Aorta (tissue), 5 donors: ENCODE measurements at regions not wholly inside any gene's neighbourhood (a gene's known extent, or its start where the extent isn't known, plus 50 kb on each side); places are given as distances from the start of the nearest gene placed in this dataset.
"Not testable (repeated sequence)": the region's sequence is repeated elsewhere in the genome, so short reads cannot be mapped to it uniquely, and the experiment has no call there.

Experiments
- ATAC-seq: fragments of 200-7000 bp; cut with Tn5 transposase; one replicate; pipeline ENCODE4 v1.9.1; 2022; ENCODE audit warnings: moderate library complexity; ENCODE audit not compliant: low FRiP score
- DNase-seq, 2 donors: peaks; one replicate each; pipeline ENCODE4 v3.0.0-alpha.2; 2020
- H3K27ac ChIP-seq, 2 donors: one replicate each; pipeline ENCODE4 v1.5.1; 2013; ENCODE audit warnings: low read length in 2 of 2, mild to moderate bottlenecking in 2 of 2, moderate library complexity in 2 of 2, control low read depth in 1 of 2, inconsistent platforms in 1 of 2, low read depth in 1 of 2
- H3K27me3 ChIP-seq, 2 donors: one replicate each; pipeline ENCODE4 v1.6.1; 2013; ENCODE audit warnings: control low read depth in 1 of 2, low read length in 1 of 2, mild to moderate bottlenecking in 1 of 2, moderate library complexity in 1 of 2; ENCODE audit not compliant: insufficient read depth in 2 of 2, control insufficient read depth in 1 of 2
- H3K36me3 ChIP-seq, 2 donors: one replicate each; pipeline ENCODE4 v1.6.1; 2013; ENCODE audit warnings: control low read depth in 1 of 2, low read length in 1 of 2, mild to moderate bottlenecking in 1 of 2; ENCODE audit not compliant: insufficient read depth in 2 of 2, control insufficient read depth in 1 of 2
- H3K4me1 ChIP-seq, 2 donors: one replicate each; pipeline ENCODE4 v1.6.1; 2013; ENCODE audit warnings: low read length in 2 of 2, control low read depth in 1 of 2, mild to moderate bottlenecking in 1 of 2, moderate library complexity in 1 of 2; ENCODE audit not compliant: insufficient read depth in 2 of 2, control insufficient read depth in 1 of 2
- H3K4me3 ChIP-seq, 2 donors: one replicate each; pipeline ENCODE4 v1.5.1; 2013; ENCODE audit warnings: low read length in 2 of 2, control low read depth in 1 of 2, mild to moderate bottlenecking in 1 of 2
- H3K9me3 ChIP-seq: one replicate; pipeline ENCODE4 v1.6.1; 2013; ENCODE audit warnings: mild to moderate bottlenecking, low read length; ENCODE audit not compliant: control insufficient read depth
- WGBS, 2 donors: extraction: QIAGEN DNeasy Blood & Tissue Kit; methylation state at CpG; one replicate each; pipeline ENCODE4 v1.1.7; 2013; 5-methylcytosine and 5-hydroxymethylcytosine counted together
- intact Hi-C, 2 donors: fragments of 100-400 bp; cut with DNase I; formaldehyde crosslinking; loops; one replicate each; pipeline versions ENCODE4 v1.14.2 to v1.15.0; 2022
- donor health status: healthy with polysubstance abuse.
- donor health status: Bipolar disorder and iron deficiency.
- donor health status: DM: no; HTN: no; CAD: no.
- donor health status: DM: no; HTN: no; CAD: no.
- donor health status: DM: yes; HTN: yes; CAD: no.

DNA sequence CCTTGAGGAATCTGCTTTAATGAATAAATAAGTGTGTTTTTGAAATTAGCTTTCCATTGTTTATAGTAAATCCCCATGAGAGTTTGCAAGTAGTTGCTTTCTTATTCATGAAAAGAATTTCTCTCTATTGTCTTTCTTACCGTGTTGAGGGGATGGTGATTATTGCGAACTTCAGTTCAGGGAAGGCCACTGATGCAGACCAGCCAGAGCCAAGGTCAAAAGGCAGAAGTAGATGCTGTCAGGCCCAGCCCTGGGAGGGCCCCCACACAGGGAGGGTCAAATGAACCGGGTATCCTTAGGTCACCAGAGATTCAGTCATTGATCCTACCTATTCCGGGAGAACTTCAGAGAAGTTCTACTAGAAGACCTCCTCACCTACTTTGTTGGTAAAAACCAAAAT is 185.9 kb downstream of the NUFIP1 start:
- Histone ChIP-seq H3K9me3 (no peaks in the 10 kb centered on the region), H3K36me3 (no peaks in the 10 kb centered on the region), H3K4me3 (no peak overlapping the region), H3K4me1 (no peaks in the 10 kb centered on the region), H3K27ac (no peak overlapping the region), H3K27me3 (no peaks in the 10 kb centered on the region)
- ATAC-seq (no peak), DNase-seq (no peak)
- WGBS, 2 donors, result 96% methylated on average over 4 of the region's 4 CpGs
- intact Hi-C loops, result no loop called here

DNA sequence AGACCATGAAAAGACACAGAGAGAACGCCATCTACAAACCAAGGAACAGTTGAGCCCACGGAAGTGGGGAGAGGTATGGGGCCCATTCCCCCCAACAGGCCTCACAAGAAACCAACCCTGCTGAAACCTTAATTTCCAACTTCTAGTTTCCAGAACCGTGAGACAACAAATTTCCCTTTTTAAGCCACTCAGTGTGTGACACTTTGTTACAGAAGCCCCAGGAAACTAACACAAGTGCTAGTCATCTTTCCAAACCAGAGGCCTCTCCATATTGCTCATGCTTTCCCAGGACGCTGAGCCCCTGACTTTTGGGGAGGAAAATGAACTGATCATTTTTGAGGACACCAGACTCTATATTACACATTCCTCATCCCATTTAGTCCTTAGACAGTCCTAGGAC is 186.8 kb downstream of the NUFIP1 start:
- Histone ChIP-seq H3K9me3 (no peaks in the 10 kb centered on the region), H3K4me3 (no peak overlapping the region), H3K27ac (no peak overlapping the region), H3K36me3 (no peaks in the 10 kb centered on the region), H3K27me3 (no peaks in the 10 kb centered on the region), H3K4me1 (peaks cover 0 to under 1% of the 10 kb centered on the region in 2 donors)
- 97% methylated on average over 4 of the region's 4 CpGs for WGBS, 2 donors
- intact Hi-C loops, result no loop called here
- ATAC-seq, result no peak
- no peak for DNase-seq

DNA sequence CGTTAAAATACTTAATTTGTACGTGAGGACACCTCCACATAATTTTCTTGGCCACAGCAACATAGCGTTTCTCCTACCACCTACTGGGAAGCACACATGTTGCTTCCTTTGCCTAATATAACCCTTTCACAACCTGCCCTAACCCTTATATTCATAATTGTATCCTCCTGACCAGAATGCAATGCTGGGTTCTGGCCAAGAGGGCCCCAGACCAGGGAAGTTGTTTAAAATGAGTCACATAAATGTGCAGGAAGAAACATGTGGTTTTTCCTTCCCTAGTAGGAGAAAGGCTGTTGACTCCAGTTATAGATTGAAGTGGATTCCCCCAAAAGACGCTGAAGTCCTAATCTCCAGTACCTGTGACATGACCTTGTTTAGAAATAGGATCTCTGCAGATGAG is 187.3 kb downstream of the NUFIP1 start:
- H3K27me3 ChIP-seq, result no peaks in the 10 kb centered on the region
- DNase-seq (peak in 1 of 2 donors; percentile 60), ATAC-seq (no peak)
- no peak overlapping the region for H3K27ac ChIP-seq
- H3K9me3 ChIP-seq, result no peaks in the 10 kb centered on the region
- WGBS, 2 donors, result 92 to 95% methylated on average over 4 of the region's 4 CpGs
- intact Hi-C loops, result no loop called here
- H3K4me1 ChIP-seq, result peaks cover 0 to 4% of the 10 kb centered on the region in 2 donors
- no peak overlapping the region for H3K4me3 ChIP-seq
- no peaks in the 10 kb centered on the region for H3K36me3 ChIP-seq

DNA sequence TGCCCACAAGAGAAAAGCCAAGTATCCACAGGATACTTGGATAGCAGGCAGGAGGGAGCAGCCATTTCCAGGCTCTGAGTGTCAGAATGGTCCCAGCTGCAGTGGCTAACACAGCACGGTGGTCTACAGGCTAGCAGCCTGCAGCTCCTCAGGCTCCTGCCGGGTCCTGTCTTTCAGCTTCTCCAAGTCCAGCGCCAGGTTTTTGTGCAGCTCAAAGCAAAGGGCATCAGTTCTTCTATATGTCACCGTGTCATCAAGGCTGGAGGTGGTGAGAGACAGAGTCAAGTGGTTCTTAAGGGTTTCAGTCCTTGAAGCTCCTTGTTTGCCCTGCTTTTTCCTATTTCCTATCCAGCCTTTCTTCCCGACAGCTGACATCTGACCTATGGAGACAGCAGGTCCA is 188.6 kb downstream of the NUFIP1 start:
- H3K4me3 ChIP-seq, result no peak overlapping the region
- H3K9me3 ChIP-seq, result no peaks in the 10 kb centered on the region
- no peaks in the 10 kb centered on the region for H3K36me3 ChIP-seq
- ATAC-seq (no peak), DNase-seq (no peak)
- 93 to 95% methylated on average over 5 of the region's 5 CpGs for WGBS, 2 donors
- peaks cover 0 to 4% of the 10 kb centered on the region in 2 donors for H3K4me1 ChIP-seq
- intact Hi-C loops, result no loop called here
- no peak overlapping the region for H3K27ac ChIP-seq
- H3K27me3 ChIP-seq, result no peaks in the 10 kb centered on the region

DNA sequence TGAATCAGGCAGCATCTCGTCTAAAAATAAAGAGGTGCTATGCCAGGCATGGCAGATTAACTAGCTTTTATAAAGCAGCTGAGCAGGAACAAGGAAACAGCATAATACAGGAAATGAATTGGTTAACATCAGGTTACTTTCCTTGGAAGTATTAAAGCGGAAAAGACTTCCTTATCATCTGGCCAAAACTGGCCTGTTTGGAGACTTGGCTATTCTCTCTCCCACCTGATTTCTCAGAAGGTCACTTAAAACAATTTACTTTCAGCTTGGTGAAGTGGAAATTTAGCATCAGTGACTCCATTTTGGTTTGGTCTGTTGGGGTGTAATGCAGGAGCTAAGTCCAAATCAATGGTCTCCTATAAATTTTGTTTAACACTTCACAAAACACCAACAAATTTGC is 191.6 kb downstream of the NUFIP1 start:
- H3K4me1 ChIP-seq, result peaks cover 0 to 4% of the 10 kb centered on the region in 2 donors

DNA sequence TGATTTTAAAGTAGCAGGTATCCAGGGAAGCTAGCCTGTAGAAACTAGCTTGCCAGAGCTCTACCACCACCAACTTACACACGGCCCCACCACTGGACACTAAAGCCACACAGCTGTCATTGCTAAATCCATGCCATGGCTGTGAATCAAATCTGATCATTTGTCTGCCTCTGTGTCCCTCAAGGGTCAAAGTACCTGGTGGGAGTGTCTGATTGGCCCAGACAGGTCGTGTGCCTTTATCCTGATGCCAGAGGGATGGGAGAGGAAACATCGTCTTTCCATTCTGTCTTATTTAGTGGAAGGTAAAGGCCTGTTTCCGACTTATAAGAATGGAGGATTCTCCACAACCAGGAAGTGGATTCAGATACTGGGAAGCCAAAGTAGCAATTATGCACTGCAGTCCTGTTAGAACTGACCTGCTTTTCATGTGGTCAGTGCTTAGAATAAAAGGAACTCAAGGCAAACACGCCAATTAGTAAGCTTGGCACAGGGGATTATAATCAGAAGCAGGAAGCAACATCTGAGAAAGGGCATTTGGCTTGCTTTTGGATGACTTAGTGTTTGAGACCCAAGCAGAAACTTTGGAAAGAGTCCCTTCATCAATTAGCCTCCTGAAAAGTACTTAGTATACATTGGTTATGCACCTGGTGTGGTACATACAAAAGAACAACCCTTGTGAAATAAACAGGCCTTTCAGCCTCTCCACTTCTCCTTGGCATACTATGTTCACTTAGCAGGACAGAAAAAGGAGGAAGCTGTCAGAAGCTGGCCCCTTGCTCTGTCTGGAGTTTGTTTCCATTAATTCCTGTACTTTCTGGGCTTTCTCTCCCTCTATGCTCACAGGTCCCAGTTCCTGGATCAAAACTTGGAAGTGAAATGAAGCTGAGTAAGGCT is 192.4 kb downstream of the NUFIP1 start:
- 82 to 94% methylated on average over 5 of the region's 5 CpGs for WGBS, 2 donors
- H3K36me3 ChIP-seq, result no peaks in the 10 kb centered on the region
- no peaks in the 10 kb centered on the region for H3K9me3 ChIP-seq
- H3K27me3 ChIP-seq, result no peaks in the 10 kb centered on the region
- DNase-seq (no peak), ATAC-seq (no peak)
- H3K4me3 ChIP-seq, result no peak overlapping the region
- intact Hi-C loops, result no loop called here
- H3K4me1 ChIP-seq, result peaks cover 0 to 4% of the 10 kb centered on the region in 2 donors
- H3K27ac ChIP-seq, result peak overlapping the region in 1 of 2 donors; percentile 14

More for the DNA sequence above, 191.6 kb downstream of the NUFIP1 start:
- intact Hi-C loops, result no loop called here
- H3K36me3 ChIP-seq, result no peaks in the 10 kb centered on the region
- 59 to 72% methylated on average over 2 of the region's 2 CpGs for WGBS, 2 donors
- ATAC-seq (no peak), DNase-seq (no peak)
- no peaks in the 10 kb centered on the region for H3K27me3 ChIP-seq
- H3K4me3 ChIP-seq, result no peak overlapping the region
- no peak overlapping the region for H3K27ac ChIP-seq
- no peaks in the 10 kb centered on the region for H3K9me3 ChIP-seq

DNA sequence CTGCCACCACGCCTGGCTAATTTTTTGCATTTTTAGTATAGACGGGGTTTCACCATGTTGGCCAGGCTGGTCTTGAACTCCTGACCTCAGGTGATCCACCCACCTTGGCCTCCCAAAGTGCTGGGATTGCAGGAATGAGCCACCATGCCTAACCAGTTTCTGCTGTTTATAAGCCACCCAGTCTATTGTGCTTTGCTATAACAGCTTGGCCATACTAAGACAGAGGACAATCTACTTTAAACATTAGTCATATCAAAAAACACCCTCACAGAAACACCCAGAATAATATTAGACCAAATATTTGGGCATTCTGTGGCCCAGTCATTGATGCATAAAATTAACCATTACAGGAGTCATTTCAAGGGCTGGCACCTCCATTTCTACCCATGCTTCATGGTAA is 193.2 kb downstream of the NUFIP1 start:
- DNase-seq, intact Hi-C loops, H3K27ac ChIP-seq, H3K27me3 ChIP-seq, H3K36me3 ChIP-seq, ATAC-seq, H3K9me3 ChIP-seq, H3K4me1 ChIP-seq, H3K4me3 ChIP-seq: not testable (repeated sequence)
- WGBS, 2 donors, result 91 to 97% methylated on average over 2 of the region's 2 CpGs

DNA sequence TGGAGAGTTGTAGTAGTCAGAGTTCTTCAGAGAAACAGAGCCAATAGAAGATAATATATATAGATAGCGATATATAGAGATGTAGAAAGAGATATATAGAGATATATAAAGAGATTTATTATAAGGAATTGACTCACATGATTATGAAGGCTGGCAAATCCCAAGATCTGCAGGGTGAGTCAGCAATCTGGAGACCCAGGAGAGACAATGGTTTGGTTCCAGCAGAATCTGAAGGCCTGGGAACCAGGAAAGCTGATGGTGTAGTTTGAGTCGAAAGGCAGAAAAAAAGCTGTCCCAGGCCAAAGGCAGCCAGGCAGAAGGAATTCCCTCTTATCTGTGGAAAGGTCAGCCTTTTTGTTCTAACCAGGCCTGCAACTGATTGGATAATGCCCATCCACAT is 194.1 kb downstream of the NUFIP1 start:
- Histone ChIP-seq H3K4me3 (no peak overlapping the region), H3K9me3 (no peaks in the 10 kb centered on the region), H3K27me3 (no peaks in the 10 kb centered on the region), H3K36me3 (no peaks in the 10 kb centered on the region), H3K4me1 (peaks cover 0 to 4% of the 10 kb centered on the region in 2 donors), H3K27ac (no peak overlapping the region)
- ATAC-seq (no peak), DNase-seq (no peak)
- intact Hi-C loops, result no loop called here
- 74 to 84% methylated on average over 2 of the region's 2 CpGs for WGBS, 2 donors

DNA sequence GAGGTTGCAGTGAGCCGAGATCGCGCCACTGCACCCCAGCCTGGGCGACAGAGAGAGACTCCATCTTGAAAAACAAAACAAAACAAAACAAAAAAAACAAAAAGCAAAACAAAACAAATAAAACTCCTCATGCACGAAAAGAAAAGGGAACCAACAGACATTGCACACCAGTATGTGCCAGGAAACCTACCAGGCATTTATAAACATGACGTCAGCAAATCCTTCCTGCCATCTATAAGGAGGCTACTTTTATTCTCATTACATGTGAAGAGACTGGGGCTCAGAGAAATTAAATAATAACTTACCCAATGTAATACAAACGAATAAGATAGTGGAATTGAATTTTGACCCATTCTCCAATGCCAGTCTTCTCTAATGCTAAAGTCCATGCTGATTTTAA is 197.2 kb downstream of the NUFIP1 start:
- Histone ChIP-seq H3K9me3 (no peaks in the 10 kb centered on the region), H3K27ac (no peak overlapping the region), H3K4me3 (no peak overlapping the region), H3K27me3 (no peaks in the 10 kb centered on the region), H3K36me3 (no peaks in the 10 kb centered on the region), H3K4me1 (peaks cover 0 to under 1% of the 10 kb centered on the region in 2 donors)
- intact Hi-C loops, result no loop called here
- DNase-seq (no peak), ATAC-seq (no peak)
- 93% methylated on average over 7 of the region's 7 CpGs for WGBS, 2 donors
